Small intestine (tissue), 7 donors: ENCODE measurements at regions not wholly inside any gene's neighbourhood (a gene's known extent, or its start where the extent isn't known, plus 50 kb on each side); places are given as distances from the start of the nearest gene placed in this dataset.

Experiments used
- DNase-seq, 2 donors: peaks; one replicate each; pipeline versions ENCODE4 v3.0.0 to v3.0.0-alpha.2; 2013
- FAIRE-seq: peaks from 2 replicates; lab custom pipeline; 2012; peaks lifted over from hg19 to GRCh38; lab: Jason Lieb, UNC
- H3K27ac ChIP-seq, 3 donors: one replicate each; pipeline ENCODE4 v1.5.1; 2013; ENCODE audit warnings: low read length in 2 of 3, mild to moderate bottlenecking in 2 of 3, control low read depth in 1 of 3, inconsistent platforms in 1 of 3, low read depth in 1 of 3, moderate library complexity in 1 of 3
- H3K27me3 ChIP-seq, 3 donors: one replicate each; pipeline ENCODE4 v1.6.1; 2013; ENCODE audit warnings: low read length in 3 of 3, inconsistent platforms in 1 of 3; ENCODE audit not compliant: control insufficient read depth in 3 of 3, insufficient read depth in 3 of 3
- H3K36me3 ChIP-seq, 3 donors: one replicate each; pipeline ENCODE4 v1.6.1; 2013; ENCODE audit warnings: low read length in 3 of 3, inconsistent platforms in 1 of 3, low read depth in 1 of 3, mild to moderate bottlenecking in 1 of 3, moderate library complexity in 1 of 3; ENCODE audit not compliant: control insufficient read depth in 3 of 3, insufficient read depth in 2 of 3
- H3K4me1 ChIP-seq, 3 donors: one replicate each; pipeline ENCODE4 v1.6.1; 2013; ENCODE audit warnings: low read length in 2 of 3, inconsistent platforms in 1 of 3, low read depth in 1 of 3, mild to moderate bottlenecking in 1 of 3, moderate library complexity in 1 of 3; ENCODE audit not compliant: control insufficient read depth in 3 of 3, insufficient read depth in 2 of 3
- H3K4me3 ChIP-seq, 3 donors: one replicate each; pipeline ENCODE4 v1.5.1; 2013; ENCODE audit warnings: low read length in 3 of 3, control low read depth in 1 of 3, inconsistent platforms in 1 of 3, low read depth in 1 of 3, mild to moderate bottlenecking in 1 of 3, moderate library complexity in 1 of 3
- H3K9me3 ChIP-seq, 2 donors: one replicate each; pipeline ENCODE4 v1.6.1; 2013; ENCODE audit warnings: low read depth in 1 of 2, low read length in 1 of 2; ENCODE audit not compliant: control insufficient read depth in 2 of 2, insufficient read depth in 1 of 2
- WGBS, 3 donors: extraction: QIAGEN DNeasy Blood & Tissue Kit; methylation state at CpG; one replicate each; pipeline ENCODE4 v1.1.7; 2013; 5-methylcytosine and 5-hydroxymethylcytosine counted together
- donor health status: healthy with polysubstance abuse.
- donor health status: control.
- donor health status: control.
- donor health status: Bipolar disorder and iron deficiency.
- donor health status: healthy.

- FAIRE-seq (no peak), DNase-seq (no peak)
- Histone ChIP-seq H3K4me3 (no peak overlapping the region), H3K36me3 (no peaks in the 10 kb centered on the region), H3K4me1 (peaks cover 0 to 32% (median 4%) of the 10 kb centered on the region in 3 donors), H3K9me3 (no peaks in the 10 kb centered on the region), H3K27me3 (no peaks in the 10 kb centered on the region), H3K27ac (no peak overlapping the region)
- WGBS, 3 donors = 82 to 90% (median 86%) methylated on average over 9 of the region's 9 CpGs
Observed at GRCh38 chr6:14828201-14828611, 417.7 kb upstream of the JARID2 start.

GRCh38 chr6:14831070-14831469 lies 414.8 kb upstream of the JARID2 start:
- no peak overlapping the region for H3K4me3 ChIP-seq
- 85 to 90% (median 87%) methylated on average over 5 of the region's 5 CpGs for WGBS, 3 donors
- H3K4me1 ChIP-seq = peaks cover 0 to 23% (median 2%) of the 10 kb centered on the region in 3 donors
- H3K36me3 ChIP-seq = no peaks in the 10 kb centered on the region
- FAIRE-seq = no peak
- no peaks in the 10 kb centered on the region for H3K27me3 ChIP-seq
- DNase-seq = no peak
- no peaks in the 10 kb centered on the region for H3K9me3 ChIP-seq
- H3K27ac ChIP-seq = no peak overlapping the region

GRCh38 chr6:14831937-14832336 lies 413.9 kb upstream of the JARID2 start:
- H3K4me3 ChIP-seq = no peak overlapping the region
- 71 to 86% (median 80%) methylated on average over 6 of the region's 6 CpGs for WGBS, 3 donors
- H3K4me1 ChIP-seq = peaks cover 0 to 14% (median 0%) of the 10 kb centered on the region in 3 donors
- no peaks in the 10 kb centered on the region for H3K27me3 ChIP-seq
- DNase-seq = no peak
- no peaks in the 10 kb centered on the region for H3K36me3 ChIP-seq
- FAIRE-seq = no peak
- H3K27ac ChIP-seq = no peak overlapping the region
- no peaks in the 10 kb centered on the region for H3K9me3 ChIP-seq

GRCh38 chr6:14832427-14832826 lies 413.4 kb upstream of the JARID2 start:
- Histone ChIP-seq H3K9me3 (no peaks in the 10 kb centered on the region), H3K27ac (no peak overlapping the region), H3K4me1 (peaks cover 0 to 10% (median 0%) of the 10 kb centered on the region in 3 donors), H3K36me3 (no peaks in the 10 kb centered on the region), H3K27me3 (no peaks in the 10 kb centered on the region), H3K4me3 (no peak overlapping the region)
- DNase-seq = no peak
- no peak for FAIRE-seq
- WGBS, 3 donors = 60 to 74% (median 69%) methylated on average over 2 of the region's 2 CpGs

- FAIRE-seq = no peak
- H3K36me3 ChIP-seq = no peaks in the 10 kb centered on the region
- no peak overlapping the region for H3K4me3 ChIP-seq
- no peaks in the 10 kb centered on the region for H3K9me3 ChIP-seq
- WGBS, 3 donors = 82 to 95% (median 94%) methylated on average over 4 of the region's 4 CpGs
- no peaks in the 10 kb centered on the region for H3K4me1 ChIP-seq
- no peak overlapping the region for H3K27ac ChIP-seq
- DNase-seq = no peak
- H3K27me3 ChIP-seq = peaks cover 0 to 7% (median 0%) of the 10 kb centered on the region in 3 donors
Observed at GRCh38 chr6:14834851-14835530, 410.9 kb upstream of the JARID2 start.

GRCh38 chr6:14837435-14837834 lies 408.4 kb upstream of the JARID2 start:
- no peak for FAIRE-seq
- no peaks in the 10 kb centered on the region for H3K36me3 ChIP-seq
- 86 to 91% (median 86%) methylated on average over 3 of the region's 3 CpGs for WGBS, 3 donors
- DNase-seq = no peak
- H3K9me3 ChIP-seq = no peaks in the 10 kb centered on the region
- no peak overlapping the region for H3K4me3 ChIP-seq
- no peaks in the 10 kb centered on the region for H3K4me1 ChIP-seq
- no peak overlapping the region for H3K27ac ChIP-seq
- H3K27me3 ChIP-seq = peaks cover 0 to 7% (median 0%) of the 10 kb centered on the region in 3 donors

- FAIRE-seq = no peak
- Histone ChIP-seq H3K9me3 (no peaks in the 10 kb centered on the region), H3K36me3 (no peaks in the 10 kb centered on the region), H3K4me1 (no peaks in the 10 kb centered on the region), H3K27me3 (peaks cover 0 to 7% (median 0%) of the 10 kb centered on the region in 3 donors), H3K4me3 (no peak overlapping the region), H3K27ac (no peak overlapping the region)
- no peak for DNase-seq
- 69 to 90% (median 85%) methylated on average over 4 of the region's 4 CpGs for WGBS, 3 donors
Observed at GRCh38 chr6:14838133-14838583, 407.7 kb upstream of the JARID2 start.

- H3K9me3 ChIP-seq = no peaks in the 10 kb centered on the region
- H3K36me3 ChIP-seq = no peaks in the 10 kb centered on the region
- H3K27ac ChIP-seq = no peak overlapping the region
- 71 to 88% (median 86%) methylated on average over 8 of the region's 8 CpGs for WGBS, 3 donors
- H3K4me3 ChIP-seq = no peak overlapping the region
- no peak for FAIRE-seq
- peaks cover 0 to 7% (median 0%) of the 10 kb centered on the region in 3 donors for H3K27me3 ChIP-seq
- DNase-seq = no peak
- H3K4me1 ChIP-seq = no peaks in the 10 kb centered on the region
Observed at GRCh38 chr6:14841901-14842421, 403.9 kb upstream of the JARID2 start.
